Fibroblast of skin of back (primary cell): ENCODE measurements at regions not wholly inside any gene's neighbourhood (a gene's known extent, or its start where the extent isn't known, plus 50 kb on each side); places are given as distances from the start of the nearest gene placed in this dataset.
A peak's percentile ranks its signal among the peaks of the same experiment; 100 is the strongest.

Experiments used
- DNase-seq: peaks from one replicate; pipeline ENCODE4 v3.0.0-alpha.2; 2013

GRCh38 chr4:178066338-178066941, 624.2 kb upstream of the AGA start:
- DNase-seq: no peak

- DNase-seq: no peak
Measured at GRCh38 chr4:178068136-178068535, 625.9 kb upstream of the AGA start.

DNA sequence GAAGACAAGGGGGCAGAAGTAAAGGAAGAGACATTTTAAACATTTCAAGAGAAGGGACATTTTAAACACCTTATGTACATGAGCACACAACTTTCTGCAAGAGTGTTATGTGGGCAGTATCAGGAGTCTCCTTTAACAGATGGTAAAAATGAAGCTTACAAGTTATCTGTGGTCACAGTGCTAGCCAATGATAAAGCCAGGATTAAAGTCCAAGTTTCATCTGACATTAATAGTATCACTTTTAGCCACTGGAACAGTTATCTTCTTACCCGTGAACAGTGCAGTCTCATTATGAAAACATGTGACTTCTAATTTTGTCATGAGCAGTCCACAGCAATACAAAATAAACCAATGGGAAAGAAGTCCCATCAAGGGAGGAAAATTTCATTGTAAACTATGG, 627.9 kb upstream of the AGA start:
- no peak for DNase-seq

- peak; percentile 3 for DNase-seq
Measured at GRCh38 chr4:178080312-178080711, 638.1 kb upstream of the AGA start.

DNA sequence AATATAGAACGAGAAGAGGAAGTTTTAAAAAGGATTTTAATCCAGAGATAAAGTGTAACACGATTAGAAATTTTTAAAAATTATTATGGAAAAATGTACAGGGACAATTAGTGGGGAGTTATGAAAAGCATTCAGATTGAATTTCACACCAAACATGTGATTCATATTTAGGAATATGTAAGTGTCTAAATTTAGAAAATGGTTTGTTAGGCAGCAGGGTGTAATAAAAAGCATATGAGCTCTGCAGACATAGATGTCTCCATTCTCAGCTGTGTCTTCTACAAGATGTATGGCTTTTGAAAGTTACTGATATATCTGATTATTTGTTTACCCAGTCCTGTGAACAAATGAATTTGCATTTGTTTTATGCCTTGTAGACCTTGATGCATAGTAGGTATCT, 638.9 kb upstream of the AGA start:
- DNase-seq: peak; percentile 54

DNA sequence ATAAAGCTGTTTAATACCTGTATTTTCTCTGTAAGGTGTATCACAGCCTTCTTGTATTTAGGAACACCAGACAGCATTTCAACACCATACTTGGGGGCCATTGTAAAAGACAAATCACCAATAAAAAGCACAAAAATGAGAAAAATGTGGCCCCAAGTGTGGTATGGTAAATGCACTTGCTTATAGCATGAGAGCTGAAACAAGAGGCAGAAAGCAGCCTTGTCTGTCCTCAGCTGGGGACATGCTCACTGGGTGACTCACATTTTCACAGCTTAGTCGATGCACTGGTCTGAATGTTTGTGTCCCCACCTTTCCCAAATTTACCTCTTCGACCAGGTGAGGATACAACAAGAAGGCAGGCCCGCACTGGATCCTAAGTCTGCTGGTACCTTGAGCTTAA, 639.7 kb upstream of the AGA start:
- DNase-seq: peak; percentile 51

DNA sequence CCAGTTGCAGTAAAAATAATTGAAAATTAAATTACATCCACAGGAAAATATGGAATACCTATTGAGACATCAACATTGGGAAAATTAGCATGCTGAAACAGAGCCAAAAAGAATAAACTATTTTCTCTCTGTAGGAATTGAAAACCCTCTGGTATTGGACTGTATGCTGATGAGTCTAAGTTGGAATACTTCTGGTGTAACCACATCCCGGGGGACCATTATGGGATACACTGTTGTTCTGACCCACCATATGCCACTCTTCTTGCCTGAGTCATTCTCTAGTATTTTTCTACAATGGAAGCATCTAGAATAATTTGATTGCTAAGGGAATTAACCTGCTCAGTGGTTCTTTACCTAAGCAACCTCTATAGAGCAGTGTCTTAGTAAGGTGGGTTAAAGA, 640.7 kb upstream of the AGA start:
- peak; percentile 75 for DNase-seq

GRCh38 chr4:178083968-178084367, 641.7 kb upstream of the AGA start:
- DNase-seq: no peak

- no peak for DNase-seq
Measured at GRCh38 chr4:178086320-178086719, 644.1 kb upstream of the AGA start.

DNA sequence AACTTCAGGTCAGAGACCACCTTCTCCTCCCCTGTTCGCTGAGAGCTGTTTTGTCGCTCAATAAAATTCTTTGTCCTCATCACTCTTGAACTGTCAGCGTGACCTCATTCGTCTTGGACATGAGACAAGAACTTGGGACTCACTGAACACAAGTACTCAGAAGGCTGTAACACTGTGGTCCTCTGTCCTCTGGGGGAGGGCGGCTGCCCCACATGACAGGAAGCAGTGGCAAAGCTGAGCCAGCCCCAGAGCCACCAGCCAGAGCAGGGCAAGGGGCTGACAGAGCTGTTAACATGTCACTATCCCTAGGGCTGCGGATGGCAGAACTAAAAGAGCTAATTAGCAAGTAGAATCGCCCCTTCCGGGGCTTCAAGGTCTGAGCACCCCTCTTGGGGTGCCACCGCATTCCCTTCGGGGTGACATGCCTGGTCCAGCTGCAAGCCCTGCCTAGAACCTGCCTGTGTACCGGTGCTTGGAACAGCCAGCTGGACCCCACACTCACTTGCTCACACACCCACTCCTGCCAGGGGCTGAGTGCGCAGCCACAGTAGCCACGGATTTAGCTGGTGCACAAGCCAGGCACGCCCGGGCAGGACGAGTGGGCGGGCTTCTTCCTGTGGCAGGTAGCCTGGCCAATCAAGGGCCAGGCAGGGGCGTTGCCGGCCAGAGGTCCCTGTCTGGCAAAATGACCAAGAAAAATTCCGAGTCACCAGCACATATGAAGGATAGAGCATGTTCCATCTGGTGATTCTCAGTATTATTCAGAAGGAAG, 648.6 kb upstream of the AGA start:
- no peak for DNase-seq

GRCh38 chr4:178102139-178102538, 659.9 kb upstream of the AGA start:
- DNase-seq: no peak

GRCh38 chr4:178105242-178105641, 663.0 kb upstream of the AGA start:
- DNase-seq: no peak

DNA sequence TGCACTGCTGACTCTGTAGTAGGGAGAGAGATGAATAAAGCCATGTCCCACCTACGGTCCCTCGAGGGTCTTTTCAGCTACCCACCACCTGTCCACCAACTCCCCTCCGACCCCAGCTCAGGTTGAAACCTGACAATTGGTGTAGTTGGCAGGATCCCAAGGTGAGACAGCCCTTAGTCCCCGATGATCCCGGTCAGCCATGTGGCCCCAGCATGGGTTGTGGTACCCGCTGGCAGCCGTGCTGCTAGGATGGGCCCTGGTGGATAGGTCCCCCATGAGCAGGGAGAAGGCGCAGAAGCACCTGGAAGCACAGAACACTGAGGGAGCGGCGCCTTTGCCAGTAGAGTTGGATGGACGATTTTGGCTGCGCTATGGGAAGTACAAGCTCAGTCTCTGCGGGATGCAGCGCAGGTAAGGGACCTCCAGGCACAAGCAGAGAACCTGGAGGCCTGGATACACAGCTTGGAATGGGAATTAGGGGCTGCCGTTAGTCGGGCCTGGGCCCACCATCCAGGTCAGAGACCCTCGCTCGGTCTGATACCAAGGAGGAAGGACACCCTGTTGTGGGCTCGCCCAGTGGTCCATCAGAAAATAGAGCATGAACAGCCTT, 694.6 kb upstream of the AGA start:
- DNase-seq: no peak

DNA sequence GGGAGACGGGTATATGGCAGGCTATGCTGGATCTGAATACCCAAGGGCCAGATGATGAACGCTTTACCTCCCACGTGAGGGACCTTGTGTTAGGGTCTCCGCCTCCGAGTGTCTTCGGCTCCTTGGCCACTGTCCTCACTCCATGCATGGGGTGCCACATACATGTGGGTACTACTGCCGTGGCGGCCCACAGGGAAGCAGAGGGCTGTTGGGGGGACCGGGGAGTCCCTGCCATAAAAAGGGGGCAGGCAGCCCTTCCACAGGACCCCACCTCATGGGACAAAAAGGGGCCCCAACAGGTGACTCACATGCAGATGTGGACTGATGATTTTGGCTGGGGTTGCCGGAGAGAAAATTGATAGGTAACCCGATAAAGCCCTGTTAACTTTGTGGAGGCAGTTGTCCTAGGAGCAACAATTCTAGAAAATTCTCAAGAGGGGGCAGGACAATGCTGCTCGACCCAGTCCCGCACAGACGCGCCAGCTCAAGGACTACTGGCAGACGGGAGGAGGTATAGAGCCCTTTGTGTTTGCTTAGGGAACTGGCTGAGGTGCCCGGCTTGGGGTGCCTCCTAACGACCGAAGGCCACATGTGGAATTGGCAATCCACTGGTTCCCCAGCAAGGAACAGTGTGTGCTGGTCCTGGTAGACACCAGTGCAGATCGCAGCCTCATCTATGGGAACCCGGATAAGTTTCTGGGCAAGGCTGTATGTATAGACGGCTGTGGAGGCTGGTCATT, 695.7 kb upstream of the AGA start:
- no peak for DNase-seq

DNA sequence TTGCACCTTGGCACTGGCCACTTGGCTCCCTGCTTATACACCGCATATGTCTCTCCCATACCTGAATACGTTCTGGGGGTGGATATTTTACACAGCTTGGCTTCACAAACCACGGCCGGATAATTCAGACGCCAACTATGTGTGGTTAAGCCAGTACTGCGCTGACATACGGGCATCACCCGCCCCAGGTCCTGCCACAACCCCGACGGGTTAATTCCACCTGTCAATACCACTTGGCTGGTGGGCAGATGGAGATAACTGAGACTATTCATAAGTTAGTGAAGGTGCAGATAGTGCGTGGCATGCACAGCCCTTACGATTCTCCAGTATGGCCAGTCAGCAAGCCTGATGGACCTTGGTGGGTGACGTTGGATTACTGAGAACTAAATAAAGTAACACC, 696.3 kb upstream of the AGA start:
- no peak for DNase-seq

GRCh38 chr4:178140326-178140915, 698.2 kb upstream of the AGA start:
- no peak for DNase-seq

- DNase-seq: no peak
Measured at GRCh38 chr4:178142724-178143123, 700.5 kb upstream of the AGA start.

GRCh38 chr4:178148106-178148505, 705.9 kb upstream of the AGA start:
- no peak for DNase-seq

- DNase-seq: no peak
Measured at GRCh38 chr4:178165251-178165950, 723.2 kb upstream of the AGA start.

DNA sequence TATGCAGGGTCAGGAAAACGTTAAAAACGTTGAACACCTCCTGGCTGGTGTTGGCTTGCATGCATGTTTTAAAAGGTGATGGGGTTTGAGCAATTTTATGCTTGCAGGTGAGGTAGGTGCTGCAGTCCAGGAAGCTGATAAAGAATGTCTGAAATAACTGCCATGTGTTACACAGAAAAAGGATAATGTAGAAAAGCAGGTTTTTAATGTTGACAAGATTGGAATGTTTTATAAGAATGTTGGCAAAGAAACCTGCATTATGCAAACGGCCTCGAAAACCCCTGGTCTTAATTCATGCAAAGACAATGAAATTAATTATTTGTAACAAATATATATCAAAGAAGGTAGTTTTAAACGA, 723.7 kb upstream of the AGA start:
- DNase-seq: no peak

DNA sequence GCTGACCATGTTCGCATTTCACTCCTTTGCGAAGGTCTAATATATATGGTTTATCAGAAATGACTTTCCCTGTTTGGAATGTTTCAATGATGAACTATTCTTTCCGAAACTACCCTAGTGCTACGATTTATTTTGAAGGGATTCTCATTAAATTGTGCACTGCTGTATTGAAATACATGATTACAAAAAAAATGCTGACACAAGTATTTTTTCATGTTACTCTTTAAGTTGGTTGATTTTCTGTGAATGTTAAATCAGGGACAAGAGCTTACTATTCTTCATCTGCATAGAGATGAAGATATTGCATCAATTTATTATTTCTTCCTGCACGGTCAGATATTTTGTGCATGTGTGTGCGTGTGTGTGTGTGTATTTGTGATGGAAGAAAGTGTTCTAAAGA, 731.5 kb upstream of the AGA start:
- no peak for DNase-seq

GRCh38 chr4:178174756-178175155, 732.5 kb upstream of the AGA start:
- DNase-seq: peak; percentile 28

- no peak for DNase-seq
Measured at GRCh38 chr4:178185517-178185916, 743.3 kb upstream of the AGA start.
